Type B pancreatic cell (in vitro differentiated cells): ENCODE measurements at regions not wholly inside any gene's neighbourhood (a gene's known extent, or its start where the extent isn't known, plus 50 kb on each side); places are given as distances from the start of the nearest gene placed in this dataset.

Source experiments
- DNase-seq: peaks from one replicate; pipeline ENCODE4 v3.0.0; 2021; ENCODE audit warnings: mixed read lengths; ENCODE audit not compliant: unreplicated experiment; ENCODE audit errors: extremely low spot score
- H3K27ac Mint-ChIP-seq: 2 replicates; pipeline ENCODE4 v1.8.0; 2021; ENCODE audit warnings: mild to moderate bottlenecking, mixed read lengths
- H3K27me3 Mint-ChIP-seq: 2 replicates; pipeline ENCODE4 v1.8.0; 2021; ENCODE audit warnings: mixed read lengths
- H3K36me3 Mint-ChIP-seq: 2 replicates; pipeline ENCODE4 v1.8.0; 2021; ENCODE audit warnings: mixed read lengths
- H3K4me1 Mint-ChIP-seq: one replicate; pipeline ENCODE4 v1.8.0; 2021; ENCODE audit warnings: mixed read lengths; ENCODE audit not compliant: unreplicated experiment
- H3K4me3 Mint-ChIP-seq: 2 replicates; pipeline ENCODE4 v1.8.0; 2021; ENCODE audit warnings: mild to moderate bottlenecking, mixed read lengths
- H3K9me3 Mint-ChIP-seq: 2 replicates; pipeline ENCODE4 v1.8.0; 2021; ENCODE audit warnings: mixed read lengths
- TF ChIP-seq, protein P1 (sequence below): fragments of 200-600 bp; sonication (generic); conservative IDR thresholded peaks from 2 replicates; pipeline ENCODE4 v1.5.0; 2021; ENCODE audit warnings: antibody characterized with exemption, mild to moderate bottlenecking

DNA sequence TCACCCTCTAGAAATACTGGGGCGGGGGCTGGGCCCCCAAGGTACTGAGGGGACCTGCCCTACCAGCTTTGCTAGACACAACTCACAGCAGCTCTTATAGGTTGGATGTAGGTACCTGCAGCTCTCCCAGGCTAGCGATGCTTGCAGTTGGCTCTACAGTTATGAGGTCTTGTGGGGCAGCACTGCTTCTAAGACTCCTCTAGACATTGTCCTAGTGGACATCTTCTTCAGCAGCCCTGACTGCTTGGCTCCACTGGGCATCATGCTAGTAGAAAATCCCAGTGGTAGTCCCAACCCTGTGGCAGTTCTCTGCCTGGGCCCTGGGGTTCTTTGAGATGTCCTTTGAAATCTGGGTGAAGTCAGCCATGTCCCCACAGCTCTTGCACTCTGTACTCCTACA lies 419.3 kb upstream of the SEL1L start:
- Mint-ChIP-seq H3K27me3 (no peaks in the 10 kb centered on the region), H3K9me3 (no peaks in the 10 kb centered on the region), H3K27ac (no peak overlapping the region), H3K4me3 (no peak overlapping the region), H3K36me3 (no peaks in the 10 kb centered on the region), H3K4me1 (no peaks in the 10 kb centered on the region)
- DNase-seq, result no peak
- TF ChIP-seq, protein P1, sequence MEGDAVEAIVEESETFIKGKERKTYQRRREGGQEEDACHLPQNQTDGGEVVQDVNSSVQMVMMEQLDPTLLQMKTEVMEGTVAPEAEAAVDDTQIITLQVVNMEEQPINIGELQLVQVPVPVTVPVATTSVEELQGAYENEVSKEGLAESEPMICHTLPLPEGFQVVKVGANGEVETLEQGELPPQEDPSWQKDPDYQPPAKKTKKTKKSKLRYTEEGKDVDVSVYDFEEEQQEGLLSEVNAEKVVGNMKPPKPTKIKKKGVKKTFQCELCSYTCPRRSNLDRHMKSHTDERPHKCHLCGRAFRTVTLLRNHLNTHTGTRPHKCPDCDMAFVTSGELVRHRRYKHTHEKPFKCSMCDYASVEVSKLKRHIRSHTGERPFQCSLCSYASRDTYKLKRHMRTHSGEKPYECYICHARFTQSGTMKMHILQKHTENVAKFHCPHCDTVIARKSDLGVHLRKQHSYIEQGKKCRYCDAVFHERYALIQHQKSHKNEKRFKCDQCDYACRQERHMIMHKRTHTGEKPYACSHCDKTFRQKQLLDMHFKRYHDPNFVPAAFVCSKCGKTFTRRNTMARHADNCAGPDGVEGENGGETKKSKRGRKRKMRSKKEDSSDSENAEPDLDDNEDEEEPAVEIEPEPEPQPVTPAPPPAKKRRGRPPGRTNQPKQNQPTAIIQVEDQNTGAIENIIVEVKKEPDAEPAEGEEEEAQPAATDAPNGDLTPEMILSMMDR, result no peak

- no peak for DNase-seq
- H3K27ac Mint-ChIP-seq, result no peak overlapping the region
- H3K4me3 Mint-ChIP-seq, result no peak overlapping the region
- TF ChIP-seq, protein P1, result no peak
- no peaks in the 10 kb centered on the region for H3K27me3 Mint-ChIP-seq
- H3K9me3 Mint-ChIP-seq, result no peaks in the 10 kb centered on the region
- H3K4me1 Mint-ChIP-seq, result no peaks in the 10 kb centered on the region
- no peaks in the 10 kb centered on the region for H3K36me3 Mint-ChIP-seq
These were observed 419.8 kb upstream of the SEL1L start for GRCh38 chr14:81953419-81953818.

DNA sequence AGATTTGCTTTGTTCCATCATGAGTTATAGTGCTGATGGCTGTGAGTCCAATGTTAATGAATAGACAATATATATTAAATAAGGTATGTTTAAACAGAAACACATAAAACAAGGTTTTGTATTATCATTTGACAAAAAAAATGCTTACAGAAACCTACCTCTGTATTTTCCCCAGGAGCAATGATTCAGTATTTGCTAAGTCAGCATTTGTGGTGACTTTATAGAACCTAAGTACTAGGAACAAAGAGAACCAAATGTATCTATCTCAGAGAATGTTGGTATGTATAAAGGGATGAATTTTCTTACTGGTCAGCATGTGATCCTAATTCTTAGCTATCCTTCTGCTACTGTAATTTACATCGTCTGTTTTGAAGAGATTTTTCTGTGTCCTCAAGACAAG lies 421.5 kb upstream of the SEL1L start:
- Mint-ChIP-seq H3K27ac (no peak overlapping the region), H3K4me3 (no peak overlapping the region), H3K9me3 (no peaks in the 10 kb centered on the region), H3K27me3 (no peaks in the 10 kb centered on the region), H3K36me3 (no peaks in the 10 kb centered on the region), H3K4me1 (no peaks in the 10 kb centered on the region)
- TF ChIP-seq, protein P1, result no peak
- no peak for DNase-seq

GRCh38 chr14:81960781-81961180 lies 427.1 kb upstream of the SEL1L start:
- DNase-seq, result no peak
- Mint-ChIP-seq H3K9me3 (peaks cover 5% of the 10 kb centered on the region), H3K4me1 (no peaks in the 10 kb centered on the region), H3K27me3 (no peaks in the 10 kb centered on the region), H3K27ac (no peak overlapping the region), H3K4me3 (no peak overlapping the region), H3K36me3 (no peaks in the 10 kb centered on the region)
- TF ChIP-seq, protein P1, result no peak

DNA sequence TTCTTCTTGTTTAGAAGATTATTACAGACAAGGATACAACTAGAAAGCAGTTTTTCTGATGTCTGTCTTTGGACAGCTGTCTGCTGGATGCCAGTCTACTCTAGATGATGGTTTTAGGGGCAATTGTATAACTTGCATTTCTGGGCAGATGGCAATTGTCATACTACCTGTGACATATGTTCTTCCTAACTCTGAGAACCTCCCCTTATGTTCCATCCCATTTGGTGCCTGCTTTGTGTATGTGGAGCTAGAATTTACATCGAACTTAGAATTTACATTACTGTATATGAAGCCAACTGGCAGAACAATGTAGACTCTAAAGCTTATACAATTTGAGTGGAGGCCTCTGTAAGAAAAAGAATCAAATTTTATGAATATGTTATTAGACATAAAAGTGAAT lies 430.2 kb upstream of the SEL1L start:
- H3K4me1 Mint-ChIP-seq, result no peaks in the 10 kb centered on the region
- peaks cover 17% of the 10 kb centered on the region for H3K9me3 Mint-ChIP-seq
- H3K27ac Mint-ChIP-seq, result no peak overlapping the region
- H3K4me3 Mint-ChIP-seq, result no peak overlapping the region
- H3K36me3 Mint-ChIP-seq, result no peaks in the 10 kb centered on the region
- TF ChIP-seq, protein P1, result no peak
- DNase-seq, result no peak
- no peaks in the 10 kb centered on the region for H3K27me3 Mint-ChIP-seq

DNA sequence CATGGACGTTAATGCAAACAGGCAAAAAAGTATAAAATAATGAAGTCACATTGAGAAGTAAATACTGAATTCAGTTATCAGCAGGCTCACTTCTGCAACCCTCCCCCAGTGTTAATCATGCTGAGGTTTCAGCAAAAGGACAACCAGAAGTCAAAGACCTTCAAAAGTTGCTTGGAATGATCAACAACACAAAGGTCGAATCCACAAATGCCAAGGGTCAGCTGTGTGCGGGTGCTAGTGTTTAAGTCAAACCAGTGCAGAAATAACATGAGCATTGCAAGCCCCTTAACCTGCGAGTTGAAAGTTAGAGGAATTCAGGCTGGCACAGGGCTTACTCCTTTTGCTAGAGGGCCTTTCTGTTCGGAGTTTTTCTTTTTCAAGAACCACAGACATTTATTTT lies 436.7 kb upstream of the SEL1L start:
- TF ChIP-seq, protein P1, result no peak
- H3K36me3 Mint-ChIP-seq, result no peaks in the 10 kb centered on the region
- no peak overlapping the region for H3K27ac Mint-ChIP-seq
- peaks cover 12% of the 10 kb centered on the region for H3K9me3 Mint-ChIP-seq
- no peak for DNase-seq
- no peaks in the 10 kb centered on the region for H3K27me3 Mint-ChIP-seq
- no peak overlapping the region for H3K4me3 Mint-ChIP-seq
- no peaks in the 10 kb centered on the region for H3K4me1 Mint-ChIP-seq
